Muscle layer of colon (tissue), 2 donors: ENCODE measurements at regions not wholly inside any gene's neighbourhood (a gene's known extent, or its start where the extent isn't known, plus 50 kb on each side); places are given as distances from the start of the nearest gene placed in this dataset.

Source experiments
- H3K27ac ChIP-seq: one replicate; pipeline ENCODE4 v1.7.0; 2013; ENCODE audit warnings: low read depth, mild to moderate bottlenecking, low read length, moderate library complexity
- H3K27me3 ChIP-seq, 2 donors: one replicate each; pipeline ENCODE4 v1.7.0; 2013; ENCODE audit warnings: low read length in 2 of 2, mild to moderate bottlenecking in 2 of 2; ENCODE audit not compliant: insufficient read depth in 2 of 2, control insufficient read depth in 1 of 2
- H3K36me3 ChIP-seq: one replicate; pipeline ENCODE4 v1.7.0; 2013; ENCODE audit warnings: mild to moderate bottlenecking, low read length; ENCODE audit not compliant: insufficient read depth
- H3K4me1 ChIP-seq: one replicate; pipeline ENCODE4 v1.7.0; 2013; ENCODE audit warnings: mild to moderate bottlenecking, low read length; ENCODE audit not compliant: insufficient read depth
- H3K4me3 ChIP-seq, 2 donors: one replicate each; pipeline ENCODE4 v1.7.0; 2013; ENCODE audit warnings: low read length in 2 of 2, low read depth in 1 of 2, mild to moderate bottlenecking in 1 of 2, moderate library complexity in 1 of 2
- H3K9ac ChIP-seq: one replicate; pipeline ENCODE4 v1.7.0; 2013; ENCODE audit warnings: low read length
- H3K9me3 ChIP-seq: one replicate; pipeline ENCODE4 v1.7.0; 2013; ENCODE audit warnings: mild to moderate bottlenecking, low read length
- donor health status: abdominal sarcoma.
- donor health status: Adenocarcinoma of cecum.

DNA sequence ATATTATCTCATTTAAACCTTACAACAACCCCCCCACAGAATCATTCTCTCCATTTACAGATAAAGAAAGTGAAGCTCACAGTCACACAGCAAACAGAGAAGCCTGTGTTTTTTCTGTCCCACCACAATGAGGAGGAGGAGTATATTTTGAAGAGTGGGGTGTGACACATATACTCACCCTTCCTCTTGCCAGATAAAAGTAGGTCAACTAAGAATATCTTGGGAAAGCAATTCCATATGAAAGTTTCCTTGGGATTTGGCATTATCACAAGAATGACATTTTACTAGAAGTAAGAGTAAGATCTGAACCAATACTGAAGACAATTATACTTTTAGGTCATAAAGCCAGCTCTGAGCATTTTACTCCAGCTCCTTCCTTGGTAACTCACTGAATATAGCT lies 287.5 kb upstream of the HTR2A start:
- Histone ChIP-seq H3K27ac (no peak overlapping the region), H3K36me3 (no peaks in the 10 kb centered on the region), H3K4me3 (no peak overlapping the region), H3K4me1 (no peaks in the 10 kb centered on the region), H3K27me3 (no peaks in the 10 kb centered on the region), H3K9ac (no peak overlapping the region), H3K9me3 (no peaks in the 10 kb centered on the region)

DNA sequence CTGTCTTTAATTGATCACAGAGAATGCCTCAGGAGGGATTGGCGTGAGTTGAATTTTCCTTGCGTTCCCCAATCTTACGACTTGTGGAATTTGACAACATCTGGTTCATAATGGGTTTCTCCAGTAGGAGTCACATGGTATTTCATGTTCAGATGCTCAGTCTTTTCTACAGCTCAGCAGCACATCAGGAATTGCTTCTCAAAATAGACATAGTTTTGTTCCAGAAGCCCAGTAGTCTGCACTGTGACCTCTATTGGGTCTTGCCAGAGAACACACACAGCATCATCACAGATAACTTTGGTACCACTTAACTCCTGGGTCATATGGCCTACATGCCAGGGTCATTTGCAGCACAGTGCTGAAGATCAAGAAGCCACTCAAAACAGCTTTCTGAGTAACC lies 282.5 kb upstream of the HTR2A start:
- no peaks in the 10 kb centered on the region for H3K4me1 ChIP-seq
- H3K9ac ChIP-seq, result no peak overlapping the region
- no peaks in the 10 kb centered on the region for H3K36me3 ChIP-seq
- H3K9me3 ChIP-seq, result no peaks in the 10 kb centered on the region
- H3K27ac ChIP-seq, result no peak overlapping the region
- H3K4me3 ChIP-seq, result no peak overlapping the region
- no peaks in the 10 kb centered on the region for H3K27me3 ChIP-seq

DNA sequence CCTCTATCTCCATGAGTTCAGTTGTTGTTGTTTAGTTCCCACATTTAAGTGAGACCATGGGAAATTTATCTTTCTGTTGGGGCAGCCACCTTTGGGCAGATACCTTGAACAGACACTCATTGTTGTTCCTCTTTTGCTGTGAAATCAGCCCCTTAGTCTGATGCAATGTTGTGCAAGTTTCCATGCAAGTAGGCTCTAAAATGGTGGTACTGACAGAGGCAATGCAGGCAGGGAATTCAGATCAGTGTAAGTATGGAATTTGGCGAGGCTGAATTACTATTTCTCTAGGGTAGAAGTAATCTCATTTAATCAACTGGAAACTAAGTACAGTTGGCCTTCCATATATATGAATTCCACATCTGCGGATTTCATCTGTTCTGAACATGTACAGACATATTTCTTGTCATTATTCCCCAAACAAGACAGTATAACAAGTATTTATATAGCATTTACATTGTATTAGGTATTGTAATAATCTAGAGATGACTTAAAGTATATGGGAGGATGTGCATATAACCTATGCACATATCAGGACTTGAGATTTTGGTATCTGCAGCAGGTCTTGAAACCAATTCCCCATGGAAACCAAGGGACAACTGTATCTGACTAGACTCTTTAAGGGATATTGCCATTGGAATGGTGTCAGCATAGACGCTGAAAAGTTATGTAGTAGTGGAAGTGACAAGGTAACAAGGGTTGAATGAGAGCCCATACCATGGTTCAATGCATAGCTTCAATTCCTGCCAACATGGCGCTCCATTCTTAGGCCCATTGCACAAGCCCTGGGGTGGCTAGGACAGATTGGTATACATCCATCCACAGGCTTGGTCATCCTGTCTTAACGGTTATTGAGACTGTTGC lies 281.5 kb upstream of the HTR2A start:
- H3K27me3 ChIP-seq, result no peaks in the 10 kb centered on the region
- H3K4me1 ChIP-seq, result no peaks in the 10 kb centered on the region
- H3K27ac ChIP-seq, result no peak overlapping the region
- no peaks in the 10 kb centered on the region for H3K9me3 ChIP-seq
- no peak overlapping the region for H3K4me3 ChIP-seq
- H3K36me3 ChIP-seq, result no peaks in the 10 kb centered on the region
- no peak overlapping the region for H3K9ac ChIP-seq

- H3K36me3 ChIP-seq, result no peaks in the 10 kb centered on the region
- no peaks in the 10 kb centered on the region for H3K4me1 ChIP-seq
- H3K9ac ChIP-seq, result no peak overlapping the region
- H3K9me3 ChIP-seq, result no peaks in the 10 kb centered on the region
- no peak overlapping the region for H3K4me3 ChIP-seq
- H3K27me3 ChIP-seq, result no peaks in the 10 kb centered on the region
- no peak overlapping the region for H3K27ac ChIP-seq
Observed at GRCh38 chr13:47175172-47175866, 278.5 kb upstream of the HTR2A start.

DNA sequence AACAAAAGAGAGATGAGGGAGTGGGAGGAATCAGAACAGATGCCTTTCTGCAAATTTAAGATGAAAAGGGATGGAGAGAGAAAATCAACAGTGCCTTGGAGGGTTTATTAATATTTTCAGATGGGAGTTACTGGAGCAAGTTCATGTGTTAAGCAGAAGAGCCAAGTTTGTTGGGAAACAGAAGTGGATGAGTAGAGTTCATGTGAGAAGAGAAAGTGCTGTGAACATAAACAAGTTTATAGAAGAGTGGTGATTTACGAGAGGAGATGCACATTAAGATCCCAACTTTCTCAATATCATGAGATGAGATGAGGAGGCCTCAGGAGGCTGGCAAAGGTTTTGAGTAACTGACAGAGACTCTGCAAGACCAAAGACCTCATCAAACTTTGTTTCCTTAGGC lies 274.1 kb upstream of the HTR2A start:
- H3K4me1 ChIP-seq, result no peaks in the 10 kb centered on the region
- H3K9ac ChIP-seq, result no peak overlapping the region
- no peaks in the 10 kb centered on the region for H3K36me3 ChIP-seq
- no peaks in the 10 kb centered on the region for H3K9me3 ChIP-seq
- H3K27me3 ChIP-seq, result no peaks in the 10 kb centered on the region
- no peak overlapping the region for H3K4me3 ChIP-seq
- no peak overlapping the region for H3K27ac ChIP-seq

- H3K36me3 ChIP-seq, result no peaks in the 10 kb centered on the region
- H3K9me3 ChIP-seq, result no peaks in the 10 kb centered on the region
- no peak overlapping the region for H3K4me3 ChIP-seq
- H3K9ac ChIP-seq, result no peak overlapping the region
- no peaks in the 10 kb centered on the region for H3K4me1 ChIP-seq
- no peak overlapping the region for H3K27ac ChIP-seq
- no peaks in the 10 kb centered on the region for H3K27me3 ChIP-seq
Observed at GRCh38 chr13:47168618-47169017, 271.8 kb upstream of the HTR2A start.

- Histone ChIP-seq H3K36me3 (no peaks in the 10 kb centered on the region), H3K4me1 (no peaks in the 10 kb centered on the region), H3K27ac (no peak overlapping the region), H3K9me3 (no peaks in the 10 kb centered on the region), H3K4me3 (no peak overlapping the region), H3K27me3 (no peaks in the 10 kb centered on the region), H3K9ac (no peak overlapping the region)
Observed at GRCh38 chr13:47168066-47168465, 271.2 kb upstream of the HTR2A start.

DNA sequence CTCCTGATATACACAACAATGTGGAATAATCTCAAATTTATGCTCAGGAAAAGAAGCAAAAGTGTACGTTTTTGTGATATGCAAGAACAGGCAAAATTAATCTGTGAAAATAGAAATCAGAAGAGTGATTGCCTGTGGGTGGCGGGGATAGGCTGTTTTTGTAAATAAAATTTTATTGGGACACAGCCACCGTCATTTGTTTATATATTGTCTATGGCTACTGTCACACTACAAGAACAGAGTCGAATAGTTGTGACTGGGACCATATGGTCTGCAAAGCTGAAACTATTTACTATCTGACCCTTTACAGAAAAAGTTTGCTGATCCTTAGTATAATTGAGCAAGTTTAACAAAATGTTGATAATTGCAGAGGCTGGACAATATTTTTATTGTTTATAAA lies 269.5 kb upstream of the HTR2A start:
- Histone ChIP-seq H3K27me3 (no peaks in the 10 kb centered on the region), H3K4me3 (no peak overlapping the region), H3K27ac (no peak overlapping the region), H3K9me3 (no peaks in the 10 kb centered on the region), H3K4me1 (no peaks in the 10 kb centered on the region), H3K36me3 (no peaks in the 10 kb centered on the region), H3K9ac (no peak overlapping the region)

DNA sequence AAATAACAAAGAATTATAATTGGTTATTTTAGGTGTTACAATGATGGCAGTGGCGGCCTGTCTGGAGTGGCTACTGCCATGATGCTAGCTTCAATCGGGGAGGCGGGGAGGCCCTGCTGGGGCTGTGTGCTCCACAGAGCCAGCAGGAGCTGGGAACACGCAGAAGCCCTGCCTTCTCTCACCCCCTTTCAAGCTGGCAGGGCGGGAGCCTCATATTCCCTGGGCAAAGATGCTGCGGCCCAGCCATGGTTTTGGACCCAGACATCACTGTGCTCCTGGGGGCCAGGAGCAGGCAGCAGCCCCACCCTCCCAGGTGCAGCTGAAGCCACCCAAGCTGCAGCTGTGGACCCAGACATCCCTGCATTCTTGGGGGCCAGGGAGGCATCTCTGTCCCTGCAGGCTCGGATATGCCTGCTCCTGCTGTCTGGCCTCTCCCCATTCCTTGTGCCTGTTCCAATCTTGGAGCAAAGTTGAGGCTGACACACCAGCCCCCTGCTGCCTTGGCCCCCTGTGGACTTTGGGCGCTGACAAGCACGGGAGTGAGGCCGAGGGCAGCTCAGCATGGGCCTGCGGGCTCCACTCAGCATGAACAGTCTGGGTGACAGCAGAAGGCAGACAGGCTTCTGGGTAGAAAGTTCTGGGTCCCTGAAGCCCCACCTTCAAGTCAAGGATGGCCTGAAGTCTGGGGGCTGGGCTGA lies 263.1 kb upstream of the HTR2A start:
- no peak overlapping the region for H3K4me3 ChIP-seq
- no peaks in the 10 kb centered on the region for H3K9me3 ChIP-seq
- no peaks in the 10 kb centered on the region for H3K27me3 ChIP-seq
- H3K9ac ChIP-seq, result no peak overlapping the region
- H3K36me3 ChIP-seq, result no peaks in the 10 kb centered on the region
- no peak overlapping the region for H3K27ac ChIP-seq
- H3K4me1 ChIP-seq, result no peaks in the 10 kb centered on the region

DNA sequence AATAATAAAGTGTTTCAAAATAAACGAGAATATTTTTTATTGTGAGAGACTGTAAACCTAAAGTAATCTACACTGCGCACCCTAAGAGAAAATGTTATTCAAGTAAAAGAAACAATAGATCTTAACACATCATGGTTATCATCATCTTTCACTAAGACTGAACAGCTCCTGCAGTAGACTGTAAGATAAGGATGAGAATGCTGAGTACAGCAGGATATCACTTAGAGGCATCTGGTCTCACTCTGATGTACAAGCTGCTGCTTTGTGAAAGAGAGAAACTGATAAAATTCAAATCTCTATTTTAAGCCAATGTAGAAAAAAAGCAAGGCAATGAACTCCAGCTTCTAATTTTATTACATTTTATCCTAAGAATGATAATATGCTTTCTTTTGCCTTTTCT lies 261.7 kb upstream of the HTR2A start:
- Histone ChIP-seq H3K36me3 (no peaks in the 10 kb centered on the region), H3K9me3 (no peaks in the 10 kb centered on the region), H3K4me1 (no peaks in the 10 kb centered on the region), H3K27ac (no peak overlapping the region), H3K27me3 (no peaks in the 10 kb centered on the region), H3K4me3 (no peak overlapping the region), H3K9ac (no peak overlapping the region)

- no peak overlapping the region for H3K27ac ChIP-seq
- H3K9ac ChIP-seq, result no peak overlapping the region
- no peaks in the 10 kb centered on the region for H3K36me3 ChIP-seq
- no peaks in the 10 kb centered on the region for H3K9me3 ChIP-seq
- no peaks in the 10 kb centered on the region for H3K4me1 ChIP-seq
- no peaks in the 10 kb centered on the region for H3K27me3 ChIP-seq
- H3K4me3 ChIP-seq, result no peak overlapping the region
Observed at GRCh38 chr13:47148543-47148942, 251.7 kb upstream of the HTR2A start.
